Naive B cell (primary cell): ENCODE measurements at regions not wholly inside any gene's neighbourhood (a gene's known extent, or its start where the extent isn't known, plus 50 kb on each side); places are given as distances from the start of the nearest gene placed in this dataset.
"Not testable (repeated sequence)": the region's sequence is repeated elsewhere in the genome, so short reads cannot be mapped to it uniquely, and the experiment has no call there.

Source experiments
- ATAC-seq, 2 donors: fragments of 150-1000 bp; cut with Tn5 transposase; 2 replicates each; pipeline ENCODE4 v1.10.0; 2021; ENCODE audit warnings: low read depth in 2 of 2, mild to moderate bottlenecking in 2 of 2, moderate library complexity in 2 of 2
- DNase-seq: peaks from one replicate; pipeline ENCODE4 v3.0.0; 2022
- H3K27ac Mint-ChIP-seq, 6 donors: one replicate each; pipeline ENCODE4 v1.8.0; 2020 to 2022; ENCODE audit warnings: mild to moderate bottlenecking in 6 of 6, mixed read lengths in 6 of 6, moderate library complexity in 5 of 6, inconsistent platforms in 2 of 6
- H3K27me3 Mint-ChIP-seq, 3 donors: one replicate each; pipeline ENCODE4 v1.8.0; 2021 to 2022; ENCODE audit warnings: mixed read lengths in 3 of 3, mild to moderate bottlenecking in 1 of 3
- H3K36me3 Mint-ChIP-seq, 2 donors: one replicate each; pipeline ENCODE4 v1.8.0; 2020 to 2022; ENCODE audit warnings: mixed read lengths in 2 of 2, inconsistent platforms in 1 of 2, mild to moderate bottlenecking in 1 of 2
- H3K4me1 Mint-ChIP-seq, 3 donors: one replicate each; pipeline ENCODE4 v1.8.0; 2020 to 2022; ENCODE audit warnings: mixed read lengths in 3 of 3, inconsistent platforms in 1 of 3, mild to moderate bottlenecking in 1 of 3, moderate library complexity in 1 of 3
- H3K4me3 Mint-ChIP-seq, 8 donors: one replicate each; pipeline ENCODE4 v1.8.0; 2020 to 2022; ENCODE audit warnings: mild to moderate bottlenecking in 8 of 8, mixed read lengths in 8 of 8, moderate library complexity in 8 of 8, inconsistent platforms in 2 of 8
- H3K9me3 Mint-ChIP-seq, 7 donors: one replicate each; pipeline ENCODE4 v1.8.0; 2020 to 2022; ENCODE audit warnings: mixed read lengths in 7 of 7, mild to moderate bottlenecking in 5 of 7, inconsistent platforms in 2 of 7, moderate library complexity in 1 of 7

- DNase-seq (no peak), ATAC-seq (no peak)
- Mint-ChIP-seq H3K9me3 (peaks cover 0 to 7% (median 0%) of the 10 kb centered on the region in 7 donors), H3K4me3 (no peak overlapping the region), H3K36me3 (no peaks in the 10 kb centered on the region), H3K27ac (peak overlapping the region in 1 of 6 donors; percentile 8), H3K27me3 (peaks cover 0 to 34% (median 12%) of the 10 kb centered on the region in 3 donors), H3K4me1 (no peaks in the 10 kb centered on the region)
Observed at GRCh38 chr9:97109194-97109811, 70.4 kb upstream of the CTSV start.

GRCh38 chr9:97105220-97105619 is 66.3 kb upstream of the CTSV start:
- not testable (repeated sequence) for H3K4me1 Mint-ChIP-seq, DNase-seq, H3K9me3 Mint-ChIP-seq, ATAC-seq, H3K4me3 Mint-ChIP-seq, H3K36me3 Mint-ChIP-seq, H3K27ac Mint-ChIP-seq
- peaks cover 0 to 21% (median 1%) of the 10 kb centered on the region in 3 donors for H3K27me3 Mint-ChIP-seq

GRCh38 chr9:97103613-97104383 is 64.9 kb upstream of the CTSV start:
- DNase-seq, H3K9me3 Mint-ChIP-seq, H3K4me3 Mint-ChIP-seq, ATAC-seq, H3K27ac Mint-ChIP-seq, H3K36me3 Mint-ChIP-seq, H3K4me1 Mint-ChIP-seq: not testable (repeated sequence)
- H3K27me3 Mint-ChIP-seq: peaks cover 0 to 20% (median 0%) of the 10 kb centered on the region in 3 donors

- H3K4me3 Mint-ChIP-seq, H3K9me3 Mint-ChIP-seq, DNase-seq, ATAC-seq, H3K27ac Mint-ChIP-seq, H3K36me3 Mint-ChIP-seq, H3K4me1 Mint-ChIP-seq: not testable (repeated sequence)
- H3K27me3 Mint-ChIP-seq: peaks cover 15 to 16% (median 16%) of the 10 kb centered on the region in 3 donors
Observed at GRCh38 chr9:97099540-97099939, 60.6 kb upstream of the CTSV start.

- Mint-ChIP-seq H3K27me3 (peaks cover 25 to 40% (median 28%) of the 10 kb centered on the region in 3 donors), H3K4me3 (no peak overlapping the region), H3K36me3 (no peaks in the 10 kb centered on the region), H3K9me3 (no peaks in the 10 kb centered on the region), H3K4me1 (no peaks in the 10 kb centered on the region), H3K27ac (no peak overlapping the region)
- DNase-seq: no peak
- ATAC-seq: no peak
Observed at GRCh38 chr9:97096793-97097192, 57.9 kb upstream of the CTSV start.

- H3K4me1 Mint-ChIP-seq, H3K27ac Mint-ChIP-seq, ATAC-seq, H3K9me3 Mint-ChIP-seq, DNase-seq, H3K36me3 Mint-ChIP-seq, H3K4me3 Mint-ChIP-seq: not testable (repeated sequence)
- peaks cover 39 to 73% (median 66%) of the 10 kb centered on the region in 3 donors for H3K27me3 Mint-ChIP-seq
Observed at GRCh38 chr9:97089361-97089760, 50.4 kb upstream of the CTSV start.
